Stimulated activated naive CD8-positive, alpha-beta T cell treated with anti-CD3 and anti-CD28 coated beads, Interleukin-15, Interleukin-2, amounts not matched to agents 100 ng/mL and 50 ng/mL, for 24 hours (primary cell): ENCODE measurements at regions not wholly inside any gene's neighbourhood (a gene's known extent, or its start where the extent isn't known, plus 50 kb on each side); places are given as distances from the start of the nearest gene placed in this dataset.

Source experiments
- H3K27ac Mint-ChIP-seq: one replicate; pipeline ENCODE4 v1.8.0; 2021; ENCODE audit warnings: mild to moderate bottlenecking, mixed read lengths
- H3K27me3 Mint-ChIP-seq: one replicate; pipeline ENCODE4 v1.8.0; 2021; ENCODE audit warnings: mixed read lengths
- H3K36me3 Mint-ChIP-seq: one replicate; pipeline ENCODE4 v1.8.0; 2021; ENCODE audit warnings: low read depth, mixed read lengths
- H3K4me1 Mint-ChIP-seq: one replicate; pipeline ENCODE4 v1.8.0; 2021; ENCODE audit warnings: low read depth, mixed read lengths
- H3K4me3 Mint-ChIP-seq: one replicate; pipeline ENCODE4 v1.8.0; 2021; ENCODE audit warnings: mild to moderate bottlenecking, mixed read lengths
- H3K9me3 Mint-ChIP-seq: one replicate; pipeline ENCODE4 v1.8.0; 2021; ENCODE audit warnings: mixed read lengths

- H3K27me3 Mint-ChIP-seq = peaks cover 32% of the 10 kb centered on the region
- no peaks in the 10 kb centered on the region for H3K9me3 Mint-ChIP-seq
- H3K4me1 Mint-ChIP-seq = peaks cover 9% of the 10 kb centered on the region
- H3K4me3 Mint-ChIP-seq = no peak overlapping the region
- H3K36me3 Mint-ChIP-seq = no peaks in the 10 kb centered on the region
- no peak overlapping the region for H3K27ac Mint-ChIP-seq
Measured at GRCh38 chr9:29208670-29209069, 1635.4 kb upstream of the C9orf72 start.

- peaks cover 43% of the 10 kb centered on the region for H3K27me3 Mint-ChIP-seq
- H3K4me1 Mint-ChIP-seq = peaks cover 9% of the 10 kb centered on the region
- H3K4me3 Mint-ChIP-seq = no peak overlapping the region
- no peak overlapping the region for H3K27ac Mint-ChIP-seq
- H3K36me3 Mint-ChIP-seq = no peaks in the 10 kb centered on the region
- H3K9me3 Mint-ChIP-seq = no peaks in the 10 kb centered on the region
Measured at GRCh38 chr9:29209748-29210291, 1636.5 kb upstream of the C9orf72 start.

- no peaks in the 10 kb centered on the region for H3K9me3 Mint-ChIP-seq
- no peak overlapping the region for H3K4me3 Mint-ChIP-seq
- H3K36me3 Mint-ChIP-seq = no peaks in the 10 kb centered on the region
- H3K4me1 Mint-ChIP-seq = peaks cover 9% of the 10 kb centered on the region
- H3K27me3 Mint-ChIP-seq = peaks cover 52% of the 10 kb centered on the region
- no peak overlapping the region for H3K27ac Mint-ChIP-seq
Measured at GRCh38 chr9:29211003-29211579, 1637.8 kb upstream of the C9orf72 start.

GRCh38 chr9:29211580-29212396 is 1638.5 kb upstream of the C9orf72 start:
- no peaks in the 10 kb centered on the region for H3K36me3 Mint-ChIP-seq
- peaks cover 59% of the 10 kb centered on the region for H3K27me3 Mint-ChIP-seq
- no peaks in the 10 kb centered on the region for H3K9me3 Mint-ChIP-seq
- H3K4me1 Mint-ChIP-seq = peaks cover 9% of the 10 kb centered on the region
- no peak overlapping the region for H3K4me3 Mint-ChIP-seq
- H3K27ac Mint-ChIP-seq = no peak overlapping the region

- peak overlapping the region; percentile 63 for H3K4me3 Mint-ChIP-seq
- peaks cover 9% of the 10 kb centered on the region for H3K4me1 Mint-ChIP-seq
- H3K27ac Mint-ChIP-seq = no peak overlapping the region
- no peaks in the 10 kb centered on the region for H3K9me3 Mint-ChIP-seq
- H3K36me3 Mint-ChIP-seq = no peaks in the 10 kb centered on the region
- peaks cover 63% of the 10 kb centered on the region for H3K27me3 Mint-ChIP-seq
Measured at GRCh38 chr9:29212397-29213387, 1639.4 kb upstream of the C9orf72 start.

- Mint-ChIP-seq H3K36me3 (no peaks in the 10 kb centered on the region), H3K4me3 (peak within 1 kb of the TSS; percentile 63), H3K27ac (no peak within 1 kb of the TSS), H3K4me1 (peaks cover 9% of the 10 kb centered on the region), H3K27me3 (peaks cover 63% of the 10 kb centered on the region), H3K9me3 (no peaks in the 10 kb centered on the region)
Measured at GRCh38 chr9:29213417-29214153, 1640.3 kb upstream of the C9orf72 start, which contains the start of gene LINGO2. Gene LINGO2 (minus strand): TSS chr9:29213601.

- H3K9me3 Mint-ChIP-seq = no peaks in the 10 kb centered on the region
- H3K27me3 Mint-ChIP-seq = peaks cover 63% of the 10 kb centered on the region
- H3K4me3 Mint-ChIP-seq = no peak overlapping the region
- peaks cover 9% of the 10 kb centered on the region for H3K4me1 Mint-ChIP-seq
- no peaks in the 10 kb centered on the region for H3K36me3 Mint-ChIP-seq
- H3K27ac Mint-ChIP-seq = no peak overlapping the region
Measured at GRCh38 chr9:29214154-29214689, 1640.9 kb upstream of the C9orf72 start.

- Mint-ChIP-seq H3K9me3 (no peaks in the 10 kb centered on the region), H3K36me3 (no peaks in the 10 kb centered on the region), H3K4me3 (no peak overlapping the region), H3K27ac (no peak overlapping the region), H3K4me1 (peaks cover 9% of the 10 kb centered on the region), H3K27me3 (peaks cover 61% of the 10 kb centered on the region)
Measured at GRCh38 chr9:29214690-29215253, 1641.5 kb upstream of the C9orf72 start.

GRCh38 chr9:29217966-29218365 is 1644.7 kb upstream of the C9orf72 start:
- Mint-ChIP-seq H3K36me3 (no peaks in the 10 kb centered on the region), H3K9me3 (no peaks in the 10 kb centered on the region), H3K4me1 (peaks cover 4% of the 10 kb centered on the region), H3K4me3 (no peak overlapping the region), H3K27me3 (peaks cover 36% of the 10 kb centered on the region), H3K27ac (no peak overlapping the region)

- peaks cover 3% of the 10 kb centered on the region for H3K9me3 Mint-ChIP-seq
- no peak overlapping the region for H3K27ac Mint-ChIP-seq
- no peak overlapping the region for H3K4me3 Mint-ChIP-seq
- H3K27me3 Mint-ChIP-seq = peaks cover 13% of the 10 kb centered on the region
- H3K36me3 Mint-ChIP-seq = no peaks in the 10 kb centered on the region
- H3K4me1 Mint-ChIP-seq = no peaks in the 10 kb centered on the region
Measured at GRCh38 chr9:29220596-29221251, 1647.4 kb upstream of the C9orf72 start.

GRCh38 chr9:29228558-29228957 is 1655.3 kb upstream of the C9orf72 start:
- no peaks in the 10 kb centered on the region for H3K36me3 Mint-ChIP-seq
- H3K4me3 Mint-ChIP-seq = no peak overlapping the region
- peaks cover 9% of the 10 kb centered on the region for H3K9me3 Mint-ChIP-seq
- H3K27ac Mint-ChIP-seq = no peak overlapping the region
- no peaks in the 10 kb centered on the region for H3K27me3 Mint-ChIP-seq
- no peaks in the 10 kb centered on the region for H3K4me1 Mint-ChIP-seq

GRCh38 chr9:29230931-29231330 is 1657.7 kb upstream of the C9orf72 start:
- H3K36me3 Mint-ChIP-seq = no peaks in the 10 kb centered on the region
- H3K27ac Mint-ChIP-seq = no peak overlapping the region
- H3K27me3 Mint-ChIP-seq = no peaks in the 10 kb centered on the region
- H3K4me1 Mint-ChIP-seq = no peaks in the 10 kb centered on the region
- peaks cover 6% of the 10 kb centered on the region for H3K9me3 Mint-ChIP-seq
- no peak overlapping the region for H3K4me3 Mint-ChIP-seq

- no peaks in the 10 kb centered on the region for H3K27me3 Mint-ChIP-seq
- H3K36me3 Mint-ChIP-seq = no peaks in the 10 kb centered on the region
- H3K4me1 Mint-ChIP-seq = no peaks in the 10 kb centered on the region
- peaks cover 6% of the 10 kb centered on the region for H3K9me3 Mint-ChIP-seq
- H3K27ac Mint-ChIP-seq = no peak overlapping the region
- H3K4me3 Mint-ChIP-seq = no peak overlapping the region
Measured at GRCh38 chr9:29233193-29233592, 1659.9 kb upstream of the C9orf72 start.
